Stimulated activated CD8-positive, alpha-beta memory T cell treated with anti-CD3 and anti-CD28 coated beads, Interleukin-7, amount 100 ng/mL, for 48 hours (primary cell): ENCODE measurements at regions not wholly inside any gene's neighbourhood (a gene's known extent, or its start where the extent isn't known, plus 50 kb on each side); places are given as distances from the start of the nearest gene placed in this dataset.

Experiments
- DNase-seq, 2 donors: peaks; one replicate each; pipeline ENCODE4 v3.0.0-alpha.2; 2020; ENCODE audit warnings: low read depth in 1 of 2; ENCODE audit errors: extremely low read depth in 1 of 2

DNA sequence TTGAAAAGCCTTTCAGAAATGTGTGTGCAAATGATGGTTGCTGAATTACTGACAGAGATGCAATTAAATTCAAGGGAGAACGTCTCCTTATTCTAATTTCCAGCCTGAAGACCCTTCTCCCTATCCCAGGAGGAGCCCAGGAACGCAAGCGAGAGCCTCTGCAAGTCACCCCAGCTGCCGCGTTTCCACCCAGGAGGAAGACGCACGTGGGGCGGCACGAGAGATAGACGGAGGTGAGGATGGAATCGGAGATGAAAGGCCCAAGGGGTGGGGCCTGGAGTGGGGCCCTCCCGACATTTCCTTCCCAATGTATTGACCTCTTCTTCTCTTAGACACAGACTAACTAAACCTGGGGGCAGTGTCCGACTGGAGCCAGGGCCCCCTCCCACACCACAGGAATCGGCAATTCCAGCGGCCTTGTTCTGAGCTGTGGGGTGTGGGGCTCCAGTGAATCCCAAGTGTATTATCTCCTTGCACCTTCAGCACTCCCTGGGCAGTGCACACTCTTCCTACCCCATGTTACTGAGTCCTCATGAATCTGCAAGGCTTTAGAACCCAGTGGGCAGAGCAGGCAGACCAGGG is 322.5 kb downstream of the AJAP1 start:
- DNase-seq, result no peak

DNA sequence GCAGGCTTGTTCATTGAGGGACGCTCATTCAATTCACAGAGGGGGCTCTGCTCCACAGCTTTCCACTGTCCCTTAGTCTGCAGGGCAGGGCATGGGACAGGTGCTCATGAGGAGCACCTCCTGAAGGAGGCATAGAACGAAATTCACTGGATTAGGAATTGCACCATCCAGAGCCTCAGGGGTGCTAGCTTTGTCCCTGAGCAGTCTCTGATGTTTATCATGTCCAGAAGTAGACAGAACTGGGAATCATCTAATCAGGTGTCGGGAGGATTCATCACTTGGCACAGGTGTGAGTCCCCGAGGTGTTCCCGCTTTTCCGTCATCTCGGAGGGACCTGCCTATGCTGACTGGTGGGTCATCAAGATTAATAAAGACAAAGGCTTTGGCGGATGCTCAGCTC is 321.4 kb downstream of the AJAP1 start:
- DNase-seq, result no peak

DNA sequence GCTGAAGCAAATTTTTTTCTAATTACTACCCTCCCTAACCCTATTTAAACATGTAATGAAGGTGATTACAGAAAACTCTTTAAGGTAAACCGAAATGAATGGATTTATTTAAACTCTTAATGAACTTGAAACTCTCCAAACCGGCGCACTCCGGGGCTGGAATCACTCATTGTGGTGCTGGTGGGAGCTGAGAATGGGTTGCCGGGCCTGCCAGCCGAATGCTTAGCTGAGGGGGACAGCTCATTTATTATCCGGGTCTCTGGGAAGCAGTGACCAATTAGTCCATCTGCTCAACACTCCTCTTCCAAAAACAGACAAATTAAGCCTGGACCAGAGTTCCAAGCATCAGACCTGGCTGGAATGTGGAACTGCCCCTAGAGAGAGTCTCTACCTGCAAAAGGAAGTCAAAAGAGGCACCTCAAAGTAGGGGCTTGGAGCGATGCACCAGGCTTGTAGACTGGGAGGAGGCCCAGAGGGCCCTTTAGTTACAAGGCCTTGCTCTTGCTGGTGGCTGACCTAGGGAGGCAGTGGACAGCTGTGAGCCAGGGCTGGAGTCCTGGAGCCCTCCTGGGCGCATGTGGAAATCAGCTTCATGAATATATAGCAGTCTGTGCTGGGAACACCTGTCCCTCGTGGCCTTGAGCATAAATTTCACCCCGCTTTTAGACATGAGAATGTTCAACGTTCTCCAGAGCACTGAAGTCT is 320.7 kb downstream of the AJAP1 start:
- DNase-seq, result no peak

DNA sequence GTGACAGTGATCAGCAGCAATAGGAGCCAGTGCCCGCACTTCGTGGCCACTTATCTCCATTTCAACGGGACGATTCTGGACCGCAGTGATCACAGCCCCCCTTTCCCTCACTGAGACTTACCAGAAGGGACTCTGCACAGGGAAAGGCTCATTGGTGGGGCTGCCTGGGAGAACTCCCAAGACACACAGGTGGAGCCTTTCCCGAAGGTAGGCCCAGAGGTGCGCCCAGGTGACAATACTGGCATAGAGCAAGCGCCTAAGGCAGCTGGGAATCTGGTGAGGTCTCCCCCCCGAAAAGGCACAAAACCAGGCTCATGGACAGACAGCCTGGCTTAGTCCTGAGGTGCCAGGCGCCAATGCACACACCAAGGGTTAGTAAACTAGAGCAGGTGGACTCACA is 318.9 kb downstream of the AJAP1 start:
- DNase-seq, result no peak

DNA sequence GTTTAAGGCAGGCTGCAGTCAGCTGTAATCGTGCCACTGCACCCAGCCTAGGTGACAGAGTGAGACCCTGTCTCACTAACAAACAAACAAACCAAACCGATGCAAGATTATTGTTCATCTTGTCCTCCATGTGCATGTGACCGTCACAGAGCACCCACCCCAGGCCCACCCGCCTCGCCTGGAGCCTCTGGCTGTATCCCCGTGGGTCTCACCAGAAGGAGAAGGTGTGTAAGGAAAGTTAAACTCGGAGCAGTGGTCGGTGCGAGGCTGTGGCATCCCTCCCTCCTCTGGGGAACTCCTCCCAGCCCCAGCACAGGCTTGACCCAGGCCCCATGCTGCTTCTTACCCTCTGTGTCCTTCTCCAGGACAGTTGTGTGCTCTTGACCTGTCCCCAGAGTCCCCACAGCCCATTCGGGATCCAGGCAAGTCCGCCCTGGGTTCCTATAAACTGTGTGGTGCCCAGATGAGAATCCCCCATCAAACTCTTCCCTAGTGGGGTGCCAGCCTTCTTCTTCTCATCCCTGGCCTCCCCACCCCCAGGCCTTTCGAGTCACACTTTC is 318.4 kb downstream of the AJAP1 start:
- DNase-seq, result no peak

DNA sequence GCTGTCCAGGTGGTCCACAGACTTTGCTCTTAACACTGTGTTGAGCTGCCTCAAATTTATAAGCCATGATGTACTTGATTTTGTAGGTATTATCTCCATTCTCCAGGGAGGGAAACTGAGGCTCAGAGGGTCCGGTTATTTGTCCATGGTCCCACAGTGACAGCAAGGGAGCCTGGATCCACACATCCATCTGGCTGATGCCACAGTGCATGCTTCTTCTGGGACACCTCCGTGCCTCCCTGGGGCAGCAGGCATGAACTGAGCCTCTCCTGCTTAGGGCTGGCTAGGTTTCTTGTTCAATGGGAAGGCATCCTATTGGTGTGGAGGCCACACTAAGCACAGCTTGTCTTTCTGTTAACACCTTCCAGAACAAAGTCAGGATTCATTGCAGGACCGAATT is 317.3 kb downstream of the AJAP1 start:
- DNase-seq, result no peak

DNA sequence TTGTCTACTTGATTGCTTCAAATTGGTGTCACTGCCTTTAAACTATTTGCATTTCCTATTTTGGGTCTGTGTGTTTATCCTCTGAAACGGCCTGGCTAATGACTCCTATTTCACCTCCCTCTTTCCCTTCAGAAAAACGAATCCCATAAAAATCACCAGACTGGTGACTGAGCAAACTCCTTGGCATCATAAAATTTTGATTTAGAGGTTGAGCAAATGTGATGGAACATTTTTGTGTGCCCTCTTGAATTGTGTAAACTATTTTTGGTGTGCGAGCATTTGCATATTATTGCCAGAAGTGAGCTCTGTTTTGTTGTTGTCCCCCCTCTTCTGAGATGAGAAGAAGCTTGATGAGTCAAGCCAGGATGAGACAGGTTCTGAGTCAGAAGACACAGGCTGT is 316.1 kb downstream of the AJAP1 start:
- DNase-seq, result no peak

DNA sequence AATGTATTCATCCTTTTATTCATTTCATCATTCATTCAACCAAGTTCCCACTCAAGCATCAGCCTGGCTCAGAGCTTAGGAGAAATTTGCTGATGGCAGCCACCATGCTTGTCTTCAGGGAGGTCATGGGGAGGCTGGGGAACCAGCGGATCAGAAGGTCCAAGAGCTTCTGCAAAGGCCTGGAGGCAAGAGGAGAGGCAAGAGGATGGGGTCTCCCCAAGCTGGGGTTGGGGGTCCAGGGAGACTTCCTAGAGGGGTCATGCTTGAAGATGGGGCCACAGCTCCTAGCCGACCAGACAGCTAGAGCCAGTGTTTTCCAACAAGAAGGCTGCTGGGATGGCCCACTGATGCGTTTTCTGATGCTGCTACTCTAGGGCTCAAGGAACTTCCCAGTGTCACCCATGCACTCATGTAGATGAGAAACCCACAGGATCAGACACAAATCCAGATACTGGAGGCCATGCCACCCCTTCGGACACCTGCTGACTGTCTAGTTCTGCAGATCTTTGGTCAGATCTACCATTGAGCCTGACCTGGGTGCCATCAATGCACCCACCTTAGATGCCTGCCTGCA is 315.2 kb downstream of the AJAP1 start:
- DNase-seq, result no peak

DNA sequence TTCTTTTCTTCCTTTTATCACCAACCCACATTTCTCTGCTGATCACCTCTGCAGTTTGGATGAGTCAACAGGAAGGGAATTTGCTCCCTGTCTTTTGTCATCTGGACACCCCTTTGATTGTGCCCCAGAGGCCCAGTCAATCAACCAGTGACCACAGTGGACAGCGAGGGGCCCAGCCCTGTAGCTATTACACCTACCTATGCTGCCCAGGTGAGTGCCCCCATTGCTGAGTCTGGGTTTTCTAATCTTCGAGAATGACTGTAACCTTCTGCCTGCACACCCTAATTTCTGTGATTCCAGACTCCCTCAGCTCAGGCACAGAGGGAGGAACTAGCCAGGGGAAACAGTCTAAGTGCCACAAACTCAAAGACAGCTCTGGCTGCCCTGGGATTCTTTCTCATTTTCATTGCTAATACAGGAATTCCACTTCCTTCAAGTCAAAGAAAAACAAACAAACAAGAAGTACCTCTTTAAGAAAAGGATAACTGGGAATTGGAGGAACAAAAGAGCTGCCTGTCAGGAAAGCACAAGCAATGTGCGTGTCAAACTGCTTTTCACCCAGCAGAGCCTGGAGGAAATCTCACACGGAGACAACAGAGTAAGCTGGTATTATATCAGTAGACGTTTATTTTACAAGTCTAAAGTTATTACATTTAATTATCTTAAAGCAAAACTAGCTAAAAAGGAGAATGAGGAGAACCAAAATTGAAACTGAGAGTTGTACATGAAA is 311.1 kb downstream of the AJAP1 start:
- DNase-seq, result no peak

DNA sequence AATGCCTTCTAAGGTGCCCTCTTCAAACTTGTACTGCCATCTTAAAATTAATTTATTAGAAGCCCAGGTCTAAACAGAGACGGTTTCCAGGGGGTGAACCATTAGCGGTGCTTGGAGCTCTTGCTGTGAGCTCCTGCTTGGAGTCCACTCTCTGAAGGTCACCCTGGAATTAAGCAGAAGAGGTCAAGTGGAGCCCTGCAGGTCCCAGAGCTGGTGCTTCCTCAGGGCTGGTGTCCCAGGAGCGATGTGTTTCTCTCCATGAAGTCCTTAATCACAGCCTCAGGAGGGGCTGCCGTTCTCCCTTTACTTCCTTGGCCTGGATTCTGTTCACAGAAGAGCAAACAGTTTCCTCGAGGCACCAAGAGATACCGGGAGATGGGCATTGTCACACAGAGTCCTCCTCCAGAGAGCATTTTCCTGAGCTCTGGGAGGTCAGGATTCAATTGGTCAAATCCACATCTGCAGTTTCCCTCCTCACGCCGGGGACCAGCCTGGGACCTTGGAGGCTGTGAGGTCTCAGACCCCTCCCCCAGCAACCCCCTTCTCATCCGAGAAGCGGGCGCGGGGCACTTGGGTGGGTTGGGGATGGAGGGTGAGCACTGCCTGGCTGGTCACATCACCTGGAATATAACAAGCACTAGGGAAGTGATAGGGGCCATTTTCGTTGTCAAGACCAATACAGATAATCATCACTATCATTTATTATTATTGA is 310.4 kb downstream of the AJAP1 start:
- DNase-seq, result no peak

DNA sequence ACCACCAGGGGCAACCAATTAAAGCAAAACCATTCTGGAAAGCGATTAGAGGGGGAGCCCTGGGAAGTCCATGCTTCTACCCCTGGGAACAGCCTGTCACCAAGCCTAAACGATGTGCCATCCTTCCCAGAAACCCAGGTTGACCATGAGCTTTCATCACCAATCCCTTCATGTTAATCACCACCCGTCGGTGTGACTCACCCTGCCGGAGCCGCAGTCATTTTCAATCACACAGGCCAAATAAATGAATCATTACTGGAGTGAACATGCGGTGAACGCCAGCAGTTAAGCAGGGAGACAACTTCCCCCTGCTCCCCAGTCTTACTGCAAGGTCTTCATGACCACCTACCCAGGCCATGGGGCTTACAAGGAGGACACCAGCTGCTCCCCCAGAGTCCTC is 308.8 kb downstream of the AJAP1 start:
- DNase-seq, result no peak

DNA sequence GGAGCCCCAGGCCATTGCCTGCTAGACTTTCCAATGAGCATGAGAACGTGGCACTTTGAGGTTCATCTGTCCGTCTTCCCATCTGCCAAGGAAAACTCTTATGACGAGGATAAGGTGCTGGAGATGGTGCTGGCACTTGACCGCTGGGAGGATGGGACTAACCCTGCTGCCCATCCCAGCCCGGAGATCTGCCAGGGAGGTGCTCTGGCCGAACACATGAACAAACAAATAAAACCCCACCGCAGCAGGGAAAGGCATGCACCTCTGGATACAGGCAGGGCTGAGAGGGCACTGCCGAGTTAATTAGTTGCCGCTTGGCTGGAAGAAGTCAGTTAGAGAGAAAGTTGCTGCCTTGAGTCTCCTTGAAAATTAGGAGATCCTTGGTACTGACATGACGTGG is 308.4 kb downstream of the AJAP1 start:
- DNase-seq, result no peak

DNA sequence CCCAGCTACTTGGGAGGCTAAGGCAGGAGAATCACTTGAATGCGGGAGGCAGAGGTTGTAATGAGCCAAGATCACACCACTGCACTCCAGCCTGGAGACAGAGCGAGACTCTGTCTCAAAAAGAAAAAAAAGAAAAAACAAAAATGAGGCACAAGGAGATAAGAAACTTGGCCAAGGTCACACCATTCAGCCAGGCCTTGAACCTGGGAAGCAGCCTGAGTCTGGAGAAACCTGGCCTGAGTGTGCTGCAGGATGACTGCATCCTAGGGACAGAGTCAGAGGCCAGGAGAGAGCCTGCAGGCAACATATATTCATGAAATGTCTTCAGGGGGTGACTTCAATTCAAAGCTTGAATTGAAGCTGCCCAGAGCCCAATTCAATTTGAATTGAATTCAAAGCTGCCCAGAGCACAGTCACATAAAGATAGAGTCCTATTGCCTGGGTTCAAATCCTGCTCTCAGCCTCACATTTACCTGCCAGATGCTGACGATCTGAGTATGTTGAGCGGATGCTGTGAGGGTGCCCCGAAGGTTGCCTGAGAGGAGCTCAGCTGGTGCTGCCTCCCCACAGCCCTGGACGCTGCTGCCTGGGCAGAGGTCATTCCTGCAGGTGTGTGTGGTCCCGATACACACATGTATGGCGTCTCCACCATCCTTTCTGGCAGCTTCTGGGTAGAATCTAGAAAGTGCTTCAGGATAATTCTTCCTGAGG is 307.7 kb downstream of the AJAP1 start:
- DNase-seq, result no peak

DNA sequence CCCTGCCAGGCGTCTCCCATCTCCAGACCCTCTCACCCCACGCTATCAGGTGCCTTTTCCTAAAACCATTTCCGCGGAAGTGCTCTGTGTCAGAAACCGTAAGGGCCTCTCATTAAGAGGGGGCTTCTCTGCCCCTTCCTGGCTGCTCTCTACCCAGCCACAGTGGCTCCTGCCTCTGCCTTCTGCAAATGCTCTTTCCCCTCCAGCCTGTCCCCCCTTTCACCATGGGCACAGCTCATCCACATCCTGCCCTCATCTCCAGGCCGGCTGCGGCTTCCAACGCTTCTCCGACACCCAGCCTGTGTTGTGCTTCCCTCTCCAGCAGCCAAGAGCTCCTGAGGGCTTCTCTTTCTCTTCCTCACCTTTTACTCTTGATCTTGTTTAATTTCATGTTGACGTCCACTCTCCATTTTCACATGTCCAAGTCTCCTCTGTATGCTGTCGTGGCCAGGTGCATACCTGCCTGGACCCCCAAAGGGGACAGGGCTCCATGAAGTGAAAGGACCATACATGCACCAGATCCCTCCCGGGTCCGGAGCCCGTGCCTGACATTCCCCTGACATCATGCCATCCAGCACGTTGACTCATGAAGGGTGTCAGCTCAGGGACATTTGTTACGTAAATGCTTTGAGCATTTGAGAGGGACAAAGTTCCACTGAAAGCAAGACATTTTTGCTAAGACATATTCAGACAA is 306.5 kb downstream of the AJAP1 start:
- DNase-seq, result no peak

DNA sequence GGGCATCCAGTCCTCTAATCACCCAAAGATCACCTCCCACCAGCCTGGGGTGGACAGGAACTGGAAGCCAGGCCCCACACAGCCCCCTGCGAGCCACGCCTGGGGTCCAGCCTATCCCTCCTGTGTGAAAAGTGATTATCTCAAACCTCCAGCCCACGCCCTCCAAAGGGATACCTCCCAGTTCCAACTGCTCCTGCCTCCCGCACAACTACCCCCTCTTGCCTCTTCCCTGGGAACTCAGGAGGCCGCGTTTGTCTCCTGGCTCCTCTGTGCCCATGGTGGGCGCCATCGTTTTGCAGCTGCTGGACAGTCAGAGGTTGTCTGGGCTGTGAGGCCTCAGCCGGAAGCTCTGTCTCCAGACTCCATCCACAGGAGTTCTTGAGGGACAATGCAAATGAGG is 305.9 kb downstream of the AJAP1 start:
- no peak for DNase-seq

DNA sequence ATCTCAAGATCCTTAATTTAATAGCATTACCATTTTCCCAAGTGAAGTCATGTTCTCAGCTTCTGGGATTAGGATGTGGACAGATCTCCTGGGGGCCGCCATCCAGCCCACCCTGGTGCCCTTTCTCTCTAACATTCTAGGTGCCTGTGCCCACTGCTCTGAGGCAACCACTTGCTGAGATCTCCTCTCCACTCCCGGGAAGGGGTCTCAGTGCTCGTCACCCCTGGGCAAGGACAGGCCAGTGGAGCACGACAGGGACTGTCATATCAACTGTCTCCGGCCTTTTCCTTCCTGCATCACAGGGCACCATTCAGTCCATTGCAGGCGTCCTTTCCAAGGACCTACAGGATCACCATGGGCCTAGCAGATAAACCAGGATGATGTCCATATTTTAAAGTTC is 304.8 kb downstream of the AJAP1 start:
- DNase-seq, result no peak

DNA sequence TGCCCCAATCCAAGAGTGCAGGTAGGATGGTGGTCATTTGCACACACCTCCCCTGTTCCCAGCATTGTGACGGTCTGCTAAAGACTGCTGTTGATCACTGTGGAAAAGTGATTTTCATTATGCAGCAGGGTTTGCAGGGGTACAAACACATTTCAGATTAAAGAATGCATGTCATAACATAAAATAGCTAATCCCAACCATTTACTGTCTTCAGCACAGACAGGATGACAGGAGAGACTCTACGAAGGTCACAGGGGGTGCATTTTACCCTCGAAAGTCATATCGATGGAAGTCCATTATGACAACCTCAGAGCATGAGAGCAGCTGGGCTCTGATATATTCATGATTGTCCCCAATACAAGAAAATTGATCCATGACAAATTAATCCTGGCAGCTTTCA is 302.6 kb downstream of the AJAP1 start:
- no peak for DNase-seq

DNA sequence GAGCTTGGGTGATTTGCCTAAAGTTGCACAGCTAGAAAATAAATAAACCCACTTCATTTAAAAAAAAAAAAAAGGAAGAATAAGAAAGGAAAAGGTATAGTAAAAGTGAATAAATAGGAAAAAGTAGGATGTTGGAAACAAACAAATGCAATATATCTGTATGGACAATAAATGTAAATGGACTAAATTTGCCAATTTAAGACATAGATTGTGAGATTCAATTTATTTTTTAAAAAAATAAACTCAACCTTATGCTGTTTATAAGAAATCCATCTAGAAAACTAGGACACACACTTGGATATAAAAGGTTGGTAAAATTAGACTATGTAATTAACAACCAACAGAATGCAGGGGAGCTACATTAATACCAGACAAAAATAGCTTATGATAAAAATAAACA is 300.0 kb downstream of the AJAP1 start:
- no peak for DNase-seq

DNA sequence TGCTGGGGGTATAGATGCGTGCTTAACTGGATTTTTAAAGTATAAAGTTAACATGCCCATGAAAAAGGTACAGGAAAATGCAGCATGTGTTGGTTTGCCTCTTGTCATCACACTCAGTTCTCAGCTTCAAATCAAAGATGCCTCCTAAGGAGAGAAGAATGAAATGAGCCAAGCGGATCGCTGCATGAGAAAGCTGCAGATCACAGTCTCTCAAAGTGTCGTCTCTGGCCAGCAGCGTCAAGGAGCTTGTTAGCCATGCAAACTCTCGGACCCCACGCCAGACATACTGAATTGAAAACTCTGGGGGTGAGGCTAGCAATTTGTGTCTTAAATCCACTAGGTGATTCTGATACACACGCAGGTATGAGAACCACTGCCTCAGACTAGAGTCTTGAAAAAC is 297.2 kb downstream of the AJAP1 start:
- no peak for DNase-seq

DNA sequence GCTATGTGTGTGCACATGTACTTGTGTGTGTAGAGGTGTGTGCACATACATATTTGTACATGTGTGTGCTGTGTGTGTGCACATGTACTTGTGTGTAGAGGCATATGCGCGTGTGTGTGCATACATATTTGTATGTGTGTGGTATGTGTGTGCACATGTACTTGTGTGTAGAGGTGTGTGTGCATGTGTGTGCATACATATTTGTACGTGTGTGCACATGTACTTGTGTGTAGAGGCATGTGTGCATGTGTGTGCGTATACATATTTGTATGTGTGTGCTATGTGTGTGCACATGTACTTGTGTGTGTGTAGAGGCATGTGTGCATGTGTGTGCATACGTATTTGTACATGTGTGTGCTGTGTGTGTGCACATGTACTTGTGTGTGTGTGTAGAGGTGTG is 291.9 kb downstream of the AJAP1 start:
- no peak for DNase-seq
